WI38 (cell line): ENCODE measurements at regions not wholly inside any gene's neighbourhood (a gene's known extent, or its start where the extent isn't known, plus 50 kb on each side); places are given as distances from the start of the nearest gene placed in this dataset.

ENCODE experiments used
- H3K4me3 ChIP-seq: 2 replicates; pipeline ENCODE4 v1.5.1; 2011; ENCODE audit warnings: low read depth, mild to moderate bottlenecking, control low read depth, low read length
- CTCF ChIP-seq: IDR thresholded peaks from 2 replicates; pipeline ENCODE4 v1.5.1; 2012; ENCODE audit warnings: low read depth, mild to moderate bottlenecking, control low read depth, low read length

GRCh38 chr5:167895899-167896659, 395.4 kb upstream of the WWC1 start:
- TF ChIP-seq CTCF: no peak
- no peak overlapping the region for H3K4me3 ChIP-seq

DNA sequence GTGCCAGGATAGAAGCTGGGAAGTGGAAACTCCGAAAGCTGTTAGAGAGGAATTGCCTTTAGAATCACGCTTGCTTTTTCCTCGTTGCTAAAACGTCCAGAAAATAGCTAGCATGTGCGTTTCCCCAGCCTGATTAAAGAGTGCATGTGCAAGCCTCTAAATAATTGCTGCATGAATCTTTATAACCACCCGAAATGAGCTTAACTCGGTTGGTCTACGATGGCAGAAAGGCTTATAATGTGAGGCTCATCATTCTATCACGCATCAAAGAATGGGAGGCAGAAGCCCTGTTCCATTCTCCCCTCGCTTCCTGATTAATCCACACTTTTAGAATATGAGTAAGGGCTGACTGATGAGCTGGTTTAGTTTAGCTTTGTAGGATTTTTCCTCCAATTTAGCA, 394.6 kb upstream of the WWC1 start:
- TF ChIP-seq CTCF: no peak

GRCh38 chr5:167897371-167897770, 394.1 kb upstream of the WWC1 start:
- no peak for TF ChIP-seq CTCF
- H3K4me3 ChIP-seq: no peak overlapping the region

More for the DNA sequence above, 394.6 kb upstream of the WWC1 start:
- no peak overlapping the region for H3K4me3 ChIP-seq

DNA sequence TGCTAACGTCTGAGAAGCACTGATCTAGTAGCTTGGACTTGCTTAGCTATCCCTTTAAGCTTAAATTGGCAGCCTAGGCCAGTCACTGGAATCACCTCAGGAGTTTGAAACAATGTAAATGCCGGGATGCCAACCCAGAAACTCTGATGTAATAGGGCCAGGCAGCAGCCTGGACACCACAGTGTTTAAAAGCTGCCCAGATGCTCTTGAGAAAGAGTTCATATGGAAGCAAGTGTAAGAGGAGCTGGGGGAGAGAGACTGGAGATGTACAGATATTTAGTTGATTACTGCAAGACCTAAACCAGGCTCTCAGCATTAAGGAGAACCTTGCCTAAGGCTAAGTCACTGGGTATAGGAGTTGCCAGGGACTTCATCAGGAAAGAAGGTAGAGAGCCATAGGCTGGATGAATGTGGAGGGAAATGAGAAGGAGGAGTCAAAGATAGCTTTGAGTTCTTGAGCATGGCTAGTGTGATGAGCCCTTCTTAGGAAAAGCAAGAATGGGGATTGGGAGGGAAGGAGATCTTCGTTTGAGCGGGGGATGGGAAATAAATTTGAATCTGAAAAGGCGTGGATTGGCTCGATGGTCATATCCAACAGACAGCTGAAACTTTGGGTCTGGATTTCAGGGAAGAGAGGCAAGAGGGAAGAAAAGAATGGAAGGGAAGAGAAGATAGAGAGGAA, 392.9 kb upstream of the WWC1 start:
- H3K4me3 ChIP-seq: no peak overlapping the region
- no peak for TF ChIP-seq CTCF

GRCh38 chr5:167899490-167900070, 391.9 kb upstream of the WWC1 start:
- H3K4me3 ChIP-seq: no peak overlapping the region
- no peak for TF ChIP-seq CTCF

- H3K4me3 ChIP-seq: no peak overlapping the region
- no peak for TF ChIP-seq CTCF
These were observed 391.0 kb upstream of the WWC1 start for GRCh38 chr5:167900340-167900935.

- TF ChIP-seq CTCF: no peak
- H3K4me3 ChIP-seq: no peak overlapping the region
These were observed 389.1 kb upstream of the WWC1 start for GRCh38 chr5:167902298-167902697.
